COLO829 (cell line): ENCODE measurements at regions not wholly inside any gene's neighbourhood (a gene's known extent, or its start where the extent isn't known, plus 50 kb on each side); places are given as distances from the start of the nearest gene placed in this dataset.
"Not testable (repeated sequence)": the region's sequence is repeated elsewhere in the genome, so short reads cannot be mapped to it uniquely, and the experiment has no call there.

Experiments
- DNase-seq: peaks from one replicate; pipeline ENCODE4 v3.0.0; 2012; ENCODE audit warnings: low spot score

DNA sequence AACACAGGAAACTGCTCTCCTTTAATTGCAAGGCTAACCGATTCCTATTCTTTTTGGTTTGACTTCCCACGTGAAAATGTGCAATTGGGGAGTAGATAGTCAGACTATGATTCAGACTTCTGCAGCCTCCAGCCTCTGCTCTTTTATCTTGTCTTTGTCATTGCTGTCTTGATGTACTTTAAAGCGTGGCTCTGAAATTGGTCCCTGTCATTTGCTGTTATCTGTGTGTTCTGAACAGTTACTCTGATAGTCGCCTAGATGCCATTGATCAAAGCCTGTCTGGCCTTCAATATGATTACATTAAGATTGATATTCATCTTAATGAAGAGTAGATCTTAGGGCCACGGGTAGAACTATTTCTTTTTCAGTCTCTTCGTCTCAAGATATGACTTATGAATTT lies 799.2 kb downstream of the REEP3 start:
- no peak for DNase-seq

DNA sequence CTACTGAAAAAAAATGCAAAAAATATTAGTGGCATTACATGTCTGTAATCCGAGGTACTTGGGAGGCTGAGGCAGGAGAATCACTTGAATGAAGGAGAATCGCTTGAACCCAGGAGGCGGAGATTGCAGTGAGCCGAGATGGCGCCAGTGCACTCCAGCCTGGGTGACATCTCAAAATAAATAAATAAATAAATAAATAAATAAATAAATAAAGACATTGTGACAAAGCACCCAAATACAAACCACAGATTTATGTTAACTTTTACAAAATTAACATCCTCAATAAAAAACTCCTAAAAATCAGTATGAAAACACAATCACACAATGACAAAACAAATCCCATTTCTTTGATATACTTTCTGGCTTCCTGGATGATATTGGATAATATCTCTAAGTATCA lies 808.3 kb downstream of the REEP3 start:
- DNase-seq, result no peak

DNA sequence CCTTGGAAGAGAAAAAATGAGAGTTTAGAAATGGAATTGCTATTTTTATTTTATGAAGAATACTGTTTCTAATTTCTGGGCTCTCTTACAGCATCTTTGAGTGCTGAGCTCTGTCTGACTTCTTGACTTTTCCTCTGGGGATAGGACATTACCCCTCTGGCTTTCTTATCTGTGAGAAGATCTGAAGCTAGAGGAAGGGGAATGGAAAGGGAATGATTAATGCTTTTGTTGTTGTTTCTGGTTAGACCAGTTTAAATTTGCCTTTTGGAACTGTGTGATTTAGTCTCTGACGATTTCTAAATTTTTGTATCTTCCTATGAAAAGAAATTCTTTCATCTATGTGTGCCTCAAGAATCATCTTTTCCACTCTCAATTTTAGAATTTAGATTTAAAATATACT lies 811.4 kb downstream of the REEP3 start:
- DNase-seq, result no peak

DNA sequence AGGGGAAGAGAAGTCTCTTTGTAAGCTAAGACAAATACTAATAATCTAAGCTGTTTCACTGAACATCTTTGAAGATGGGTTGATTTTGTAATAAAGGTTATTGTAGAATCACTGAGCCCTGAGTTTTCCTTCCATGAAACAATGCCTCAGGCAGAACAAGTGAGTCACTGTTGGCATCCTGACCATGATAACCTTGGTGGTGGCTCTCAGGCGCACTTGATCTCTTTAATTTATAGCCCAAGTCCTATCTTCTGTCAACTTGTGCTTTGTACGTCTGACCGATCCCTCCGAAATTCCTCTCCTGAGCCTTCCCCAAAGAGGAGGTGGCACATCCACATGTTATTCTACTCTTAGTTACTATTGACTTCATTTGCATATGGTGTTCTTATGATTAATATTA lies 812.9 kb downstream of the REEP3 start:
- no peak for DNase-seq

DNA sequence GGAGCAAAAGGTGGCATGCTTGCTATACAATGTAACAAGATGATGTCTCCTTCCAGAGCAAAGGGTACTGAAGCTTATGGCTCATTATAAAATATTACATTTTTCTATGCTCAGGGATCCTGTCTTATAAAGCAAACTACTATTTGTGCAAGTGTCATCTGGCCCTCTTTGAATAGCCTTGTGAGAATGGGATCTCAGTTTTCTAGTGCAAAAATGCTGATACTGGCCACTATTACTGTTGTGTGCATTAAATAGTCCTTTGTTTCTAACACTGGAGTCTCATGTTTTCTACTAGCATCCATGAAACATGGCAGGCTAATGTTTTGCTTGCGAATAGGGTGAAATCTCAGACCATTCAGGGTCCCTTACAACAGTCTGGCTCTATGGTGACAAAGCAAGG lies 823.0 kb downstream of the REEP3 start:
- DNase-seq, result no peak

DNA sequence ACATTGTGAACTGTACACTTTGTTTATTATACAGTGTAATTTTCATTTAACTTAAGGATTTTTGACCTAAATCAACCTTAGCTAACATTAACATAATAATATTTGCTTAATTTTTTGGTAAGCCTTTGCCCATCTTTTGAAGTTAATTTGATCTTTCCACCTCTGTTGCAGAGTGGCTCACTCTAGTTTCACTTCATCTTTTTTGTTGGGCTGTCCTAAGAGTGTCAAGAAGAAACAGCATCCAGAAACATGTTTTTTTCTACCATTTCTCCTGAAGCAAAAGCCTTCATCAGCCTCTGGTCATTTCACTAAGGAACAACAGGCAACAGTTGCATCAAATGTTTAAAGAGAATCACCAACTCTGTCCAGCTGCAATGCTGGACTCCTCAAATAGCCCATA lies 824.7 kb downstream of the REEP3 start:
- no peak for DNase-seq

DNA sequence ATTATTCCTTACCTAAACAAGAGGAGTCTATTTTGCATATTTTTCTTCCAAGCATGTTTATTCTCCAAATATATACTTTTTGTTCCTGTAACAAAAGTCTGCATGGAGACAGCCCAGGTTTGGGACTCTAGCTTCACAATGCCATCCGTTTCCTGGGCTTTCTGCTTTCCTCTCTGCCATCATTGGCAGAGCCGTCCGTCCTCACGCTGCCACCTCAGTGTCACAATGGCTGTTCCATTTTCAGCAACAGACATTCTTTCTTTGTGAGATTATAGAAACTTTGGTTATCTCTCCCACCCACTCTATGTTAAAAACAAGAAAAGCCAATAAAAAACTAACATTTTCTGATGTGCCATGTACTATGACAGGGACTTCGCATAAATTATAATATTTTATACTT lies 825.2 kb downstream of the REEP3 start:
- DNase-seq, result no peak

DNA sequence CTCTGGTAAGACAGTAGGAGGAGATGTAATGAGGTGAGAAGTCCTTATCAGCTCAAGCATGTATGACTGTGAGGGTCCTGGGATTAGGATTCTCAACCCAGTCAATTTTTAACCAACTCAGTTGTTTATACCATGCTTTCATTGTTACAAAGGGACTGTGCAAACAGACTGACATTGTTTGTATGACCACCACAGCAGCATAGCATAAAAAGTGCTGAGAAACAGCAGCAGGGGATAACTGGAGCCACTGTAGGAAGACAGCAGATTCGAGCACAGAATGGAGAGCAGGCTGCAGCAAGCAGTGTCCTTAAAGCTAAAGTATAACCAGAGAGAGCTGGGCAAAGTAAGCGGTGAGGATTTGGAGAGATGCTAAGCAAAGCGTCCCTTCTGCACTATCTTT lies 829.5 kb downstream of the REEP3 start:
- no peak for DNase-seq

DNA sequence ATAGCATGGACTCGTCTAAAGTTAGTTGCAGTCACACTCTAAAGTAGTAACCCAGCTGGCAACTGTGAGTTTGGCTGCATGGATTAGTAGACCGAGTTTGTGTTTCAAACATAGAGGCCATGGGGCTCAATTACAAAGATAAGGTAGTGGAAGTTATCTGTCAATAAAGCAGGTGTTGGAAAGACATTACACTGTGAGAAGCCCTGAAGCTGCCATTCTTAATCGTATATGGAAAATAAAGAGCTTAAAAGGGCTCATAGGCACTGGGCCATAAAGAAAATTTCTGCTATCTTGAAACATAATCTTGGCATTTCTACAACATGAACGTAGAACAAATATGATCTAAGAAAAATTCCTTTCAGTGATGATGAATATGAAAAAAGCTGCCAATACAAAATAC lies 837.7 kb downstream of the REEP3 start:
- no peak for DNase-seq

DNA sequence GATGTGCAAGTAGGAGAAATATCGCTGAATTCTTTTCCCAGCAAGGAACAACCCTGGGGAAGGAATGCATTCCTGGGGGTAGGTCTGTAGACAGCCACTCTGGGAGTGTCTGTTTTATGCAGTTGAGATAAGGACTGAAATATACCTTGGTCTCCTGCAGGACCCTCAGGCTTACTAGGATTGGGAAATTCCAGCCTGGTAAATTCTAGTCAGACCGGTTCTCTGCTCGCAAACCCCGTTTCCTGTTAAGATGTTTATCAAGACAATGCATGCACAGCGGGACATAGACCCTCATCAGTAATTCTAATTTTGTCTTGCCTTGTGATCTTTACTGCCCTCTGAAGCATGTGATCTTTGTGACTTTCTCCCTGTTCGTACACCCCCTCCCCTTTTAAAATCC lies 839.0 kb downstream of the REEP3 start:
- not testable (repeated sequence) for DNase-seq

DNA sequence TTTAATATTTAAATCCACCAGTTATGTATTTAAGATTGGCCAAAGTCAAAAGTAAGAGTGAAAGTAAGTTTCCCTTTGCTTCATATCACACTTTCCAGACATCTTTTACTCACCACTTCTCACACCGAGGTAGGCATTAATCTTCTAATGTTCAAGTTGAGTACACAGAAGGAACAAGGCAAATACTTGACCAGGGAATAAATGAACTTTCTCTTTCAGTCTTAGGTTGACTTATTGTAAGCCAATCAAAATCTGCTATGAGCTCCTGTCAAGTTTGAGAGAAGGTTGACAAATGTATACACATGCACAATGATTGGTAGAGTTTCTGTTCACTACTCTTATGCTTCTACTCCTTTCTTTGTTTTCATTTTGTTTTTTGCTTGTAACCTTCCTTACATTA lies 842.5 kb downstream of the REEP3 start:
- DNase-seq, result no peak

DNA sequence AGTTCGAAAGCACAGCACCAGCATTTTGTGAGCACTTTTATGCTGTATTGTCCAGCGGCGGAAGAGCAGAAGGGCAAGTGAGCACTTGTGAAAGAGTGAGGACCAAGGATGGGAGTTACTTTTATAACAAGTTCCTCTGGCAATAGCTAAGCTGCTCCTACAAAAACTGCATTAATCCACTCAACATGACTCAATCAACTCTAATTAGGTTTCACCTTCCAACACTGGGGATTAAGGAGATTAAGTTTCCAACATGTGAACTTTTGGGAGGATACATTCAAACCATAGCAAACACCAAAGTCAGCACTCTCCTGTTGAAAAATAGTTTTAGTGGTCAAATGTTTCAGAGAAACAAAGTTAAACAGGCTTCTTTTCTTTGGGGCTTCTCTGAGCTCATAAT lies 844.5 kb downstream of the REEP3 start:
- DNase-seq, result no peak

DNA sequence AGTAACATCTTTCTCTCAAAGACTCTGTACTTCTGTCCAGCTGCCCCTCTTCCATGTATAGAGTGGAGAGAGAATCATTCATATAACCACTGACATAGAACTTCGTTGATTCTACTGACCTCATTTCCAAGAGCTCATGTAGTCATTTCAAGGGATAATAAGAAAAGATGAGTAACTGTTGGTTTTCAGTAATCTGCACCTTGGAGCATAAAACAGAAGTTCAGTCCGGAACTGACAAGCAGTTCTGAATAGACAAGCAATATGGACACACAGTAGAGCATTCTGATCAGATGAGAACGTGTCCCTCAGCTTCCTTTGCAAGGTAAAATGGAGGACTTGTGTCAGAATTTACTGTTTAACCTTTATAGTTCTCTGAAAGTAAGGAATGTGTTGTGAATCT lies 847.1 kb downstream of the REEP3 start:
- DNase-seq, result no peak

DNA sequence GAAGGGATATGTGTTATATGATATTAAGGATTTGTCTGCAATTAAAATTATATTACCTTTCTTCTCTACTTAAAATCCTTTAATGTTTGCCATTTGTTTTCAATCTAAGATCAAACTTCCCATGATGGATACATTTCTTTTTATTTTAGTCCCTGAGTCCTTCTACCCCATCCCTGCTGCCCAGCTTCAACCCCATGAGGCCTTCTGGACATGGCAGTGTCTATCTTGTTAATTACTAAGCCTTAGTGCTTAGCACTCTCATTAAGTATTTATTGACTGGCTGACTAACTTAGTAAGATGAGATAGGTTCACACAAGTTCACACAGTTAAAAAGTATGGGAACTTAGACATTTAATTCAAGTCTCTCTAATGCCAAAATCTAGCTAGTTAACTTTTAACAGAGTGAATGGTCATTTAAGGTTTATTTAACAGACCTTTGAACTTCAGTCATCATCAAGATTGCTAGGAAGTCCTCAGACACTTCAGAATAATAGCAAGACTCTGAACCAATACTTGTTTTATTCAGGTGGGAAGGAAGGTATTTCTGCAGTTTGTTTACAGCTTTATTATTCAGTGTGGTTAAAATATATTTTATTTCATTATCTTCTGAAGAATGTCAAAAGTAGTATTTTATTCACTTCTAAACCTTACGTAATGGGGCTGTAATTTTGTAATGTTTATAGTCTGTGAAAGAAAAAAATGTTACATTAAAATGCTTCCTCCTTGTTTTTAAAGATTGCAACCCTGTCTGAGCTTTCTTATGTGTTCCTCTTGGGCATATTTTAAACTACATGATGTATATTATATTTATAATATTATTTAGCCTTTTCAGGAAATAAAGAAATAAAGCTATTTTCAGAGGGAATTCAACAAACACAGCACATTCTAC lies 848.9 kb downstream of the REEP3 start:
- no peak for DNase-seq

DNA sequence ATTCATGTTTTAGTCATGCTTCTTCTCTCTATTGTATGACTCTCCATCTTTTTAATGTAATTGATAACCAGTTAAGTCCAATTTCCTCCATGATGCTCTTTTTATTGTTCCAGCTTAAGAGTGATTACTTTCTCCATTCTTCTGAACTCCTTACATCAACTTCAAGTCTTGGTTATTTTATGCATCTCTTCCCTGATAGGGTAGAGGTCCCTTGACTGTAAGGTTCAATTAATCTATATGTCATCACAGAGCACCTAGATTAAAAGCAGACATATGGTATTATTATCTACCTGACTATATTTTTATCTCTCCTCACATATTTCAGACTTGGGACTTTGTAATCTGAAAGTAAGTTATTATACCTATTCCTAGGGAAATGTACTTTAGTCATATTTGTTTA lies 853.1 kb downstream of the REEP3 start:
- DNase-seq, result no peak

DNA sequence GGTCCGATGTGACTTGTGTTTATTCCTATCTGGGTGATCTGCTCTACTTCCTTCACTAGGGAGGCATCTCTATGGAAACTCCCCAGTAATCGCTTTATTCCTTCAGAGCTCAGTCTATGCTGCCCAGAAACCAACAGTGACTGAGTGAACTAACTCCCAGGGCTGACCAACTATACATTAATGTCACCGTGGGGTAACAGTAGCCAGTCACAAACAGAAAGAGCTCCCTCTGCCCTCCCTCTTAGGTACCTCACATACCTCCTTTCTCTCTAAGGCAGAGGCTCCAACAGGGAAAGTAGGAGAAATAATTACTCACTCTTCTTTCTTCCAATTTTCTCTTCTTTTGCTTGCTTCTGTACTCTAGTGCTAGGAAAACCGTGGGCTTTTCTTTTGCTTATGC lies 855.0 kb downstream of the REEP3 start:
- DNase-seq, result no peak

DNA sequence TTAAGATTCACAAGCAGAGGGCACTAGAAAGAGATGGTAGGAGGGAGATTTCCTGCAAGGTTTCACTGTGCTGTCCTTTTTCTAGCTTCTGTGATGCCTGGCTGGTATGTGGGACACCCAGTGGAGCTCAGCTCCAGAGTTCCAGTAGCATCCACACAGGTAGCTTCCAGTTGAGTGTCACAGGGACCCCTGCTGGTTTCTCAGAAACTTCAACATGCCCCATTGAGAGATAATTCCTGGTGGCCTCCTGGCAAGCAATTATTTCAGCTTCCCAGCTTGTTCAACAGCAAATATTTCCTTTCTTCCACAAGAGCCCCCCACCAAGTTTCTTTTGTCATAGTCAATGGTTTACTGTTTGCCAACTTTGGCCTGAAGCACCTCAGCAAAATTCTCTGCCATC lies 858.7 kb downstream of the REEP3 start:
- DNase-seq, result no peak

DNA sequence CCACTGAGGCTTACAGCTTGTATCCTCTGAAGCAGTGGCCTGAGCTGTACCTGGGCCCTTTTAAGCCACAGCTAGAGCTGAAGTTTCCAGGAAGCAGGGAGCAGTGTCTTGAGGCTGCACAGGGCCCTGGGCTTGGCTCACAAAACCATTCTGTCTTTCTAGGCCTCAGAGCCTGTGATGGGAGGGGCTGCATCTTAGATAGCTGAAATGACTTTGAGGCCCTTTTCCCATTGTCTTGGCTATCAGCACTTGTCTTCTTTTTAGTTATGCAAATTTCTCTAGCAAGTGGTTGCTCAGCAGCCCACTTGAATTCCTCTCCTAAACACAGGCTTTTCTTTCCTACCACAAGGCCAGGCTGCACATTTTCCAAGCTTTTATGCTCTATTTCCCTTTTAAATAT lies 864.2 kb downstream of the REEP3 start:
- no peak for DNase-seq

DNA sequence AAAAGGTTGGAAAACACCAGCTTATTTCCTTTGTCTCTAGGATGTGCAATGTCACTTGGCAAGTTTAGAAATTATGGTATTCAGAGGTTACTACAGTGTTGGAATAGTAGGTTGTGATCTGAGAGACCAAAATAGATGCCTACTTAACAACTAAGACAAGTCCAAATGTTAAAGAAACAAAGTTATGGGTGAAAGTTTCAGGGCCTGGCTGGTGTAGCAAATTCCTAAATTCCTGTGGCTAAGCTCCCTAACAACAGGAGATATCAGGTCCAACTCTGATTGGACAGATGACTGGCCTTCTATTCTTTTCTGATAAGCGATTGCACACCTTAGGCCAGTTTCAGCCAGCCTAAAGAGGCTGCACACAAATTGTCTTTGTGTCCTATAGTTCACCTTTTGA lies 873.5 kb downstream of the REEP3 start:
- DNase-seq, result no peak

DNA sequence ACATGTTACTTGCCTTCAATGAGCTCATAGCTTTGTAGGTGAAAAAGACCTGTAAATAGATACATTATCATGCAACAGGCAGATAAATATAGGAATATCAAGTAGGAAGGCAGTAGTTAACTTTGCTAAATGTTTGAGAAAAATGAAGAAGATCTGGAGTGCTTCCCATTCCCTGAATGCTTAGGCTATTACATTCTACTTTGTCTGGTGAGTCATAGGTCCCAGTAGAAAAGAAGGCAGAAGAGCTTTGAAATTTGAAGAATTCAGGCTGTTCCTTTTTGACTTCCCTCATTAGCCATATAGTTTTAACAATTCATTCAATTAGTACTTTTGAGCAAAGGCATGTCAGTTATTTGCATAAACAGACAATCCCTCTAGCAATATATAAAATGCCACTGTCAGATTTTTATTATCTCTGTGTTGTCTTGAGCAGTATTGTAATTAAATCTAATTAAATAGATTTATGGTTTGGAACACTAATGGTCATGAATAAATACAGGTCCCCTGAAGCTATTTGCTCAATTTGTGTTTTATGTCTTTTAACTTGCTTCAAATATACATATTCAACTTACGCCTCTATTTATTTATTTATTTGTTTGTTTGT lies 875.0 kb downstream of the REEP3 start:
- DNase-seq, result peak; percentile 58

DNA sequence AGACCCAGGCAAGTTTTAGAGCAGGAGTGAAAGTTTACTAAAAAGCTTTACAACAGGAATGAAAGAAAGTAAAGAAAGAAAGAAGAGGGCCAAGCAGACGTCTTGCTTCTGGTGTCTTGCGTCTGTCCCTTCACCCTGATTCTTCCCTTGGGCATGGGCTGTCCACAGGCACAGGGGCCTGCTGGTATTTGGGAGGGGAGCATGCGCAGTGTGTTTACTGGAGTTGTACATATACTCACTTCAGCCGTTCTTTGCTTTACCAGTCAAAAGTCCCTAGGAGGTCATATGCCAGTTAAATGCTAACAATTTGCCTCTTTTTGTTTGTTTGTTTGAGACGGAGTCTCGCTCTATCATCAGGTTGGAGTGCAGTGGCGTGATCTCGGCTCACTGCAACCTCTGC lies 875.9 kb downstream of the REEP3 start:
- DNase-seq, result no peak

DNA sequence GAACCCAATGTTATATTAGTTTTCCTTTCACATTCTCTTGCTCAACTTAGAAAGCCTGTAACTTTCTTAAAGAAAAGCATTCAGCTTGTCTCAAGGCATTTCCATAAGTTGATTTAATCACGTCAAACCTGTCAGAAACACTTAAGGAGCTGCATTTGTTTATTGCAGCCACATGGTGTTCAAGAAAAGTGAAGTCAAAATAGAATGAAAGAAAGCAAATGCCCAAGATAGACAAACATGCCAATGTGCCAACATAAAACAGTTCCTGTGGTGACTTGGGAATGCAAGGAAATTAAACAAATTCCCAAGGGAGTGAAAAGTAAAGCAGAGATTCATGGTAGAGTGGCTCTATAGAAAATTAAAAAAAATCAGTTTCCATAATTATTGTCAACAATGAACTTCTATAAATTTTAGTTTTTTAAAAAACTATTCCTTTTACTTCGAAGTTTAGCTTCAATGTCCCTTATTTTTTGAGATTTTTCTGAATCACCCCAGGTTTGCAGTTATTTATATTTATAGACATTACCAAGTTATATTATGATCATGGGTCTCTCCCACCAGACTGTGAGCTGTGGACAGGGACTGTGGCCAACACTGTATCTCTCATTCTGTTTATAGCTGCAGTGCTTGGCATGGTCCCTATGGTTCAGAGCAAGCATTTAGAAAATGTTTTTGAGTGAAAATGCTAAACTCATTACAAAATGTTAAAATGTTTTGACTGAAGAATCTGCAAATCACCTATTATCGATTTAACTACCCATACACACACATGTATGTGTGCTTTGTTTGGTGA lies 887.4 kb downstream of the REEP3 start:
- no peak for DNase-seq

DNA sequence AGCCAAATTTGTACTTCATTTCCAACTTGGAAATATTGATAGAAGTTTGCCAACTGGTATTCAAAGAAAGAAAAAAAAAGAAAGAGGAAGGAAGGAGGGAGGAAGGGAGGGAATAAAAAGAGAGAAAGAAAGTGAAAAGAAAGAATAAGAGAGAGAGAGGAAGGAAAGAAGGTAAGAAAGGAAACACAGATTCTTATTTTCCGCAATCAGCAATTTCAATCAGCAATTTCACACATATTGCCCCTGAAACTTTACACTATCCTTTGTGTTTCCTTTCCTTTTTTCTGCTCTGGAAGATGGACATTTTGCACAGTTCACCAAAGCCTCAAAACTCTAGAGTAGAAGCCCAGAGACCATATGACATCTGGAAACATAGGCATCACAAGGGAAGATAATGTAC lies 888.1 kb downstream of the REEP3 start:
- no peak for DNase-seq
